Loucy (cell line): ENCODE measurements at regions not wholly inside any gene's neighbourhood (a gene's known extent, or its start where the extent isn't known, plus 50 kb on each side); places are given as distances from the start of the nearest gene placed in this dataset.

Source experiments
- EZH2phosphoT487 ChIP-seq: fragments of 200-600 bp; IDR thresholded peaks from 2 replicates; pipeline ENCODE4 v1.6.1; 2018; ENCODE audit warnings: antibody characterized with exemption, mild to moderate bottlenecking, moderate library complexity, borderline replicate concordance
- TF ChIP-seq, protein P1 (sequence below): fragments of 200-600 bp; sonication (generic); conservative IDR thresholded peaks from 2 replicates; pipeline ENCODE4 v1.5.1; 2014; ENCODE audit warnings: mild to moderate bottlenecking, antibody characterized with exemption, low read length

DNA sequence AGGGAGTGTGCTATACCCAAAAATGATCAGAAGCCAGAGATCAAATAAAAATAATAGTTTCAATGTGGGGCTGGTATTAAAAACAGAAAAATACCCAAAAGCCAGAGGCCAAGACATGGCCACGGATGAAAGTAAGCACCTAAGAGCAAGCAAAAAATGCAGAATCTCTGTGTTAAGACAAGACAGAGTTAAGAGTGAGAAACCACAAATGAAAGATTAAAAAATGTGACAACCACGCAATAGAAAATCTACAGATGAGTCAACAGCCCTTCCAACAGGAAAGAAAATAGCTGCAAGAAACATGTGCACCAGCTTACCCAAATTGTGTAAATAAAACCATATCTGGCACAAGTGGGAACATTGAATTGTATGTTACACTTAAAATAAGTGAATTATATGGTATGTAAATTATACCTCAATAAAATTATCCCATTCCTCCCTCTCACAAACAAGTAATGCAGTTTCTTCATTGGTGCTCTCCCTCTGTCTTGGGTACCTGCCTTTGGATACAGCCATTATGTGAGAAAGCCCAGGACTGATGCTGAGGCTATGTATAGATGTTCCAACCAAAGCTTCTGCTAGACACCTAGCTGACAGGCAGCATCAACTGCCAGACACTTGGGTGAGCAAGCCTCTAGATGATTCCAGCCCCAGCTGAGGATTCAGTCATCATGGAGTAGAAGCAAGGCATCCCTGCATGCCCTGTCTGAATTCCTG is 55.3 kb upstream of the UFL1 start:
- TF ChIP-seq, protein P1, sequence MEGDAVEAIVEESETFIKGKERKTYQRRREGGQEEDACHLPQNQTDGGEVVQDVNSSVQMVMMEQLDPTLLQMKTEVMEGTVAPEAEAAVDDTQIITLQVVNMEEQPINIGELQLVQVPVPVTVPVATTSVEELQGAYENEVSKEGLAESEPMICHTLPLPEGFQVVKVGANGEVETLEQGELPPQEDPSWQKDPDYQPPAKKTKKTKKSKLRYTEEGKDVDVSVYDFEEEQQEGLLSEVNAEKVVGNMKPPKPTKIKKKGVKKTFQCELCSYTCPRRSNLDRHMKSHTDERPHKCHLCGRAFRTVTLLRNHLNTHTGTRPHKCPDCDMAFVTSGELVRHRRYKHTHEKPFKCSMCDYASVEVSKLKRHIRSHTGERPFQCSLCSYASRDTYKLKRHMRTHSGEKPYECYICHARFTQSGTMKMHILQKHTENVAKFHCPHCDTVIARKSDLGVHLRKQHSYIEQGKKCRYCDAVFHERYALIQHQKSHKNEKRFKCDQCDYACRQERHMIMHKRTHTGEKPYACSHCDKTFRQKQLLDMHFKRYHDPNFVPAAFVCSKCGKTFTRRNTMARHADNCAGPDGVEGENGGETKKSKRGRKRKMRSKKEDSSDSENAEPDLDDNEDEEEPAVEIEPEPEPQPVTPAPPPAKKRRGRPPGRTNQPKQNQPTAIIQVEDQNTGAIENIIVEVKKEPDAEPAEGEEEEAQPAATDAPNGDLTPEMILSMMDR: no peak
- no peak for TF ChIP-seq EZH2phosphoT487
